Uterus (tissue), 3 donors: ENCODE measurements at regions not wholly inside any gene's neighbourhood (a gene's known extent, or its start where the extent isn't known, plus 50 kb on each side); places are given as distances from the start of the nearest gene placed in this dataset.

Experiments
- DNase-seq, 2 donors: peaks; one replicate each; pipeline ENCODE4 v3.0.0-alpha.2; 2019 to 2020
- H3K27ac ChIP-seq, 2 donors: fragments of 200-600 bp; sonication (generic); 1 replicate in 1 of 2; 2 replicates in 1 of 2; pipeline ENCODE4 v1.5.1; 2016 to 2018
- H3K27me3 ChIP-seq, 2 donors: fragments of 200-600 bp; sonication (generic); one replicate each; pipeline ENCODE4 v1.5.1; 2018 to 2019; ENCODE audit warnings: control low read depth in 1 of 2
- H3K36me3 ChIP-seq, 2 donors: fragments of 200-600 bp; sonication (generic); one replicate each; pipeline ENCODE4 v1.5.1; 2019; ENCODE audit warnings: control low read depth in 1 of 2
- H3K4me1 ChIP-seq, 2 donors: fragments of 200-600 bp; sonication (generic); one replicate each; pipeline ENCODE4 v1.5.1; 2018 to 2019; ENCODE audit warnings: control low read depth in 1 of 2
- H3K4me3 ChIP-seq, 2 donors: fragments of 200-600 bp; sonication (generic); 1 replicate in 1 of 2; 2 replicates in 1 of 2; pipeline ENCODE4 v1.5.1; 2018 to 2019; ENCODE audit warnings: mild to moderate bottlenecking in 1 of 2
- H3K9me3 ChIP-seq, 2 donors: fragments of 200-600 bp; sonication (generic); one replicate each; pipeline ENCODE4 v1.5.1; 2019; ENCODE audit warnings: control low read depth in 1 of 2
- CTCF ChIP-seq, 4 experiments: fragments of 200-600 bp in 2 of 4; fragments of 450-650 bp in 2 of 4; sonication (generic) in 2 of 4; IDR thresholded peaks; one replicate each; pipeline ENCODE4 v1.5.1; 2016 to 2019; ENCODE audit warnings: antibody characterized with exemption in 4 of 4, mild to moderate bottlenecking in 2 of 4, moderate library complexity in 1 of 4
- POLR2A ChIP-seq, 2 donors: fragments of 450-650 bp; IDR thresholded peaks; one replicate each; pipeline ENCODE4 v1.6.1; 2016; ENCODE audit warnings: antibody characterized with exemption in 2 of 2, mild to moderate bottlenecking in 1 of 2, moderate library complexity in 1 of 2
- intact Hi-C: fragments of 100-400 bp; cut with DNase I; formaldehyde crosslinking; loops from one replicate; pipeline ENCODE4 v1.15.1; 2023; ENCODE audit warnings: low total_unique reads
- donor health status: DM: yes; HTN: yes; CAD: no.

- Histone ChIP-seq H3K4me1 (no peaks in the 10 kb centered on the region), H3K27ac (no peak overlapping the region), H3K4me3 (no peak overlapping the region), H3K36me3 (no peaks in the 10 kb centered on the region), H3K27me3 (no peaks in the 10 kb centered on the region), H3K9me3 (no peaks in the 10 kb centered on the region)
- intact Hi-C loops = no loop called here
- DNase-seq = no peak
- no peak for TF ChIP-seq CTCF (IDR thresholded peaks at IDR 0.05)
- TF ChIP-seq POLR2A (IDR thresholded peaks at IDR 0.05) = no peak
Observed at GRCh38 chr3:148585671-148586379, 111.9 kb upstream of the AGTR1 start.

GRCh38 chr3:148588291-148588690 lies 109.4 kb upstream of the AGTR1 start:
- no peak overlapping the region for H3K4me3 ChIP-seq
- intact Hi-C loops = no loop called here
- no peaks in the 10 kb centered on the region for H3K36me3 ChIP-seq
- H3K9me3 ChIP-seq = no peaks in the 10 kb centered on the region
- H3K4me1 ChIP-seq = no peaks in the 10 kb centered on the region
- no peaks in the 10 kb centered on the region for H3K27me3 ChIP-seq
- DNase-seq = no peak
- H3K27ac ChIP-seq = no peak overlapping the region
- TF ChIP-seq CTCF (IDR thresholded peaks at IDR 0.05) (no peak), POLR2A (IDR thresholded peaks at IDR 0.05) (no peak)

GRCh38 chr3:148591525-148591924 lies 106.2 kb upstream of the AGTR1 start:
- no peak for TF ChIP-seq POLR2A (IDR thresholded peaks at IDR 0.05)
- no peak for TF ChIP-seq CTCF (IDR thresholded peaks at IDR 0.05)
- H3K36me3 ChIP-seq = no peaks in the 10 kb centered on the region
- no peak for DNase-seq
- H3K4me3 ChIP-seq = no peak overlapping the region
- H3K9me3 ChIP-seq = no peaks in the 10 kb centered on the region
- intact Hi-C loops = no loop called here
- H3K27me3 ChIP-seq = no peaks in the 10 kb centered on the region
- H3K4me1 ChIP-seq = no peaks in the 10 kb centered on the region
- no peak overlapping the region for H3K27ac ChIP-seq

GRCh38 chr3:148598619-148599018 lies 99.1 kb upstream of the AGTR1 start:
- no peaks in the 10 kb centered on the region for H3K36me3 ChIP-seq

GRCh38 chr3:148599481-148599880 lies 98.2 kb upstream of the AGTR1 start:
- H3K36me3 ChIP-seq = no peaks in the 10 kb centered on the region
- H3K4me3 ChIP-seq = no peak overlapping the region
- H3K4me1 ChIP-seq = no peaks in the 10 kb centered on the region
- intact Hi-C loops = no loop called here
- H3K9me3 ChIP-seq = no peaks in the 10 kb centered on the region
- H3K27me3 ChIP-seq = no peaks in the 10 kb centered on the region
- DNase-seq = no peak
- H3K27ac ChIP-seq = no peak overlapping the region
- TF ChIP-seq CTCF (IDR thresholded peaks at IDR 0.05) = no peak
- no peak for TF ChIP-seq POLR2A (IDR thresholded peaks at IDR 0.05)

More at GRCh38 chr3:148598619-148599018, 99.1 kb upstream of the AGTR1 start:
- DNase-seq = no peak
- Histone ChIP-seq H3K9me3 (no peaks in the 10 kb centered on the region), H3K4me3 (no peak overlapping the region), H3K4me1 (no peaks in the 10 kb centered on the region), H3K27me3 (no peaks in the 10 kb centered on the region), H3K27ac (no peak overlapping the region)
- intact Hi-C loops = no loop called here
- TF ChIP-seq POLR2A (IDR thresholded peaks at IDR 0.05) = no peak
- no peak for TF ChIP-seq CTCF (IDR thresholded peaks at IDR 0.05)
